GM18517 (cell line): ENCODE measurements at regions not wholly inside any gene's neighbourhood (a gene's known extent, or its start where the extent isn't known, plus 50 kb on each side); places are given as distances from the start of the nearest gene placed in this dataset.

Source experiments
- ATAC-seq: cut with Tn5 transposase; IDR thresholded peaks from one replicate; pipeline ENCODE4 v1.9.1; 2021; ENCODE audit warnings: mild to moderate bottlenecking, moderate library complexity; ENCODE audit not compliant: unreplicated experiment

- ATAC-seq, result peak; percentile 74
Observed at GRCh38 chr12:66066137-66066928, 64.2 kb downstream of the LLPH start.

- no peak for ATAC-seq
Observed at GRCh38 chr12:66065641-66066136, 64.9 kb downstream of the LLPH start.

- ATAC-seq, result no peak
Observed at GRCh38 chr12:66065150-66065549, 65.4 kb downstream of the LLPH start.

GRCh38 chr12:66063916-66064315, 66.6 kb downstream of the LLPH start:
- ATAC-seq, result no peak

GRCh38 chr12:66062290-66062625, 68.3 kb downstream of the LLPH start:
- ATAC-seq, result no peak

GRCh38 chr12:66061557-66062289, 68.8 kb downstream of the LLPH start:
- no peak for ATAC-seq

- no peak for ATAC-seq
Observed at GRCh38 chr12:66061076-66061475, 69.5 kb downstream of the LLPH start.

GRCh38 chr12:66060163-66060907, 70.2 kb downstream of the LLPH start:
- ATAC-seq, result no peak

- no peak for ATAC-seq
Observed at GRCh38 chr12:66059666-66060065, 70.9 kb downstream of the LLPH start.

GRCh38 chr12:66058554-66058953, 72.0 kb downstream of the LLPH start:
- no peak for ATAC-seq

- ATAC-seq, result peak; percentile 87
Observed at GRCh38 chr12:66055837-66056319, 74.7 kb downstream of the LLPH start.

GRCh38 chr12:66052988-66053615, 77.4 kb downstream of the LLPH start:
- no peak for ATAC-seq

GRCh38 chr12:66051361-66051760, 79.2 kb downstream of the LLPH start:
- no peak for ATAC-seq

- peak; percentile 53 for ATAC-seq
Observed at GRCh38 chr12:66050610-66051009, 79.9 kb downstream of the LLPH start.

- no peak for ATAC-seq
Observed at GRCh38 chr12:66050283-66050576, 80.3 kb downstream of the LLPH start.

- no peak for ATAC-seq
Observed at GRCh38 chr12:66049538-66050282, 80.8 kb downstream of the LLPH start.

GRCh38 chr12:66048835-66049537, 81.6 kb downstream of the LLPH start:
- ATAC-seq, result no peak

GRCh38 chr12:66048218-66048834, 82.2 kb downstream of the LLPH start:
- no peak for ATAC-seq

- peak; percentile 88 for ATAC-seq
Observed at GRCh38 chr12:66047411-66048021, 83.0 kb downstream of the LLPH start.
